ENCODE measurements at regions not wholly inside any gene's neighbourhood (a gene's known extent, or its start where the extent isn't known, plus 50 kb on each side); places are given as distances from the start of the nearest gene placed in this dataset.

DNA sequence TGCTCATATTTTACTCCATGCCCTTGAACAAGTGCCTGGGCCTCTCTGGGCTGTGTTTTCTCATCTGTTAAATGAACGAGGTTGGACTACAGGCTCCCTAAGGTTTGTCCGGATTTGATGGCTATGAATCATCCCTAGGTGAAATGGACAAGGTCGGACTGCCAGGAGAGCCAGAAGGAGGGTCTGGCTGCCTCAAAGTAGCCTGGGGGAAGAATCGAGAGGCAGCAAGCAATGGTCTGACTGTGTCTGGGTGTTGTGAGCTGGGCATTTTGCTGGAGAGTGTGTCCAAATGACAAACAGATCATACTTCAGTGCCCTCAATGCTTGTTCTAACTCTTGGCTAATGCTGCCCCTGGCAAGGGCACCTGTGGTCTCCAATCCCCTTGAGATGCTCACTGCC lies 730.9 kb downstream of the PTPRU start (continued):
- TF ChIP-seq ZNF761 (CRISPR knock-in tag; conservative IDR thresholded peaks at IDR 0.05), result no peak
- TF ChIP-seq, protein P1, sequence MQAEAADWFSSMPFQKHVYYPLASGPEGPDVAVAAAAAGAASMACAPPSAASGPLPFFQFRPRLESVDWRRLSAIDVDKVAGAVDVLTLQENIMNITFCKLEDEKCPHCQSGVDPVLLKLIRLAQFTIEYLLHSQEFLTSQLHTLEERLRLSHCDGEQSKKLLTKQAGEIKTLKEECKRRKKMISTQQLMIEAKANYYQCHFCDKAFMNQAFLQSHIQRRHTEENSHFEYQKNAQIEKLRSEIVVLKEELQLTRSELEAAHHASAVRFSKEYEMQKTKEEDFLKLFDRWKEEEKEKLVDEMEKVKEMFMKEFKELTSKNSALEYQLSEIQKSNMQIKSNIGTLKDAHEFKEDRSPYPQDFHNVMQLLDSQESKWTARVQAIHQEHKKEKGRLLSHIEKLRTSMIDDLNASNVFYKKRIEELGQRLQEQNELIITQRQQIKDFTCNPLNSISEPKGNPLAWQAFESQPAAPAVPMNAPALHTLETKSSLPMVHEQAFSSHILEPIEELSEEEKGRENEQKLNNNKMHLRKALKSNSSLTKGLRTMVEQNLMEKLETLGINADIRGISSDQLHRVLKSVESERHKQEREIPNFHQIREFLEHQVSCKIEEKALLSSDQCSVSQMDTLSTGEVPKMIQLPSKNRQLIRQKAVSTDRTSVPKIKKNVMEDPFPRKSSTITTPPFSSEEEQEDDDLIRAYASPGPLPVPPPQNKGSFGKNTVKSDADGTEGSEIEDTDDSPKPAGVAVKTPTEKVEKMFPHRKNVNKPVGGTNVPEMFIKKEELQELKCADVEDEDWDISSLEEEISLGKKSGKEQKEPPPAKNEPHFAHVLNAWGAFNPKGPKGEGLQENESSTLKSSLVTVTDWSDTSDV (CRISPR knock-in tag; IDR thresholded peaks at IDR 0.05), result no peak
- TF ChIP-seq TCF7L2 (IDR thresholded peaks at IDR 0.05; ENCODE audit: low read depth, low read length), result no peak
- TF ChIP-seq, protein P2, sequence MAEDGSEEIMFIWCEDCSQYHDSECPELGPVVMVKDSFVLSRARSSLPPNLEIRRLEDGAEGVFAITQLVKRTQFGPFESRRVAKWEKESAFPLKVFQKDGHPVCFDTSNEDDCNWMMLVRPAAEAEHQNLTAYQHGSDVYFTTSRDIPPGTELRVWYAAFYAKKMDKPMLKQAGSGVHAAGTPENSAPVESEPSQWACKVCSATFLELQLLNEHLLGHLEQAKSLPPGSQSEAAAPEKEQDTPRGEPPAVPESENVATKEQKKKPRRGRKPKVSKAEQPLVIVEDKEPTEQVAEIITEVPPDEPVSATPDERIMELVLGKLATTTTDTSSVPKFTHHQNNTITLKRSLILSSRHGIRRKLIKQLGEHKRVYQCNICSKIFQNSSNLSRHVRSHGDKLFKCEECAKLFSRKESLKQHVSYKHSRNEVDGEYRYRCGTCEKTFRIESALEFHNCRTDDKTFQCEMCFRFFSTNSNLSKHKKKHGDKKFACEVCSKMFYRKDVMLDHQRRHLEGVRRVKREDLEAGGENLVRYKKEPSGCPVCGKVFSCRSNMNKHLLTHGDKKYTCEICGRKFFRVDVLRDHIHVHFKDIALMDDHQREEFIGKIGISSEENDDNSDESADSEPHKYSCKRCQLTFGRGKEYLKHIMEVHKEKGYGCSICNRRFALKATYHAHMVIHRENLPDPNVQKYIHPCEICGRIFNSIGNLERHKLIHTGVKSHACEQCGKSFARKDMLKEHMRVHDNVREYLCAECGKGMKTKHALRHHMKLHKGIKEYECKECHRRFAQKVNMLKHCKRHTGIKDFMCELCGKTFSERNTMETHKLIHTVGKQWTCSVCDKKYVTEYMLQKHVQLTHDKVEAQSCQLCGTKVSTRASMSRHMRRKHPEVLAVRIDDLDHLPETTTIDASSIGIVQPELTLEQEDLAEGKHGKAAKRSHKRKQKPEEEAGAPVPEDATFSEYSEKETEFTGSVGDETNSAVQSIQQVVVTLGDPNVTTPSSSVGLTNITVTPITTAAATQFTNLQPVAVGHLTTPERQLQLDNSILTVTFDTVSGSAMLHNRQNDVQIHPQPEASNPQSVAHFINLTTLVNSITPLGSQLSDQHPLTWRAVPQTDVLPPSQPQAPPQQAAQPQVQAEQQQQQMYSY (CRISPR knock-in tag; IDR thresholded peaks at IDR 0.05), result no peak
- TF ChIP-seq SETDB1 (CRISPR knock-in tag; IDR thresholded peaks at IDR 0.05; ENCODE audit: borderline replicate concordance), result no peak
- no peak for TF ChIP-seq ZNF839 (CRISPR knock-in tag; IDR thresholded peaks at IDR 0.05; ENCODE audit: borderline replicate concordance)
- no peak for TF ChIP-seq ZNF83 (CRISPR knock-in tag; IDR thresholded peaks at IDR 0.05; ENCODE audit: borderline replicate concordance)
- no peak for TF ChIP-seq DMAP1 (CRISPR knock-in tag; IDR thresholded peaks at IDR 0.05)
